K562 (cell line): ENCODE measurements at regions not wholly inside any gene's neighbourhood (a gene's known extent, or its start where the extent isn't known, plus 50 kb on each side); places are given as distances from the start of the nearest gene placed in this dataset.

Experiments
- CEBPG ChIP-seq, 3 experiments: fragments of 200-800 bp in 1 of 3; sonication (Bioruptor generic) in 1 of 3; sonication (generic) in 1 of 3; formaldehyde crosslinking in 1 of 3; IDR thresholded peaks in 2 of 3; conservative IDR thresholded peaks in 1 of 3; 2 replicates each; pipeline versions ENCODE4 v1.6.1 to v1.8.0; 2016 to 2022; ENCODE audit warnings: missing compliant biosample characterization in 2 of 3, missing genetic modification characterization in 2 of 3, mild to moderate bottlenecking in 1 of 3, missing genetic modification reagents in 1 of 3
- MYBL2 ChIP-seq, 2 experiments: fragments of 450-650 bp in 1 of 2; sonication (generic) in 1 of 2; formaldehyde crosslinking in 1 of 2; IDR thresholded peaks; 2 replicates each; pipeline versions ENCODE4 v1.6.1 to v1.8.1; 2017 to 2022; ENCODE audit warnings: borderline replicate concordance in 1 of 2, inconsistent platforms in 1 of 2, low read depth in 1 of 2, mild to moderate bottlenecking in 1 of 2, missing genetic modification reagents in 1 of 2, moderate library complexity in 1 of 2
- NCOR1 ChIP-seq: fragments of 450-650 bp; IDR thresholded peaks from 2 replicates; pipeline ENCODE4 v1.6.1; 2016; ENCODE audit warnings: mild to moderate bottlenecking, moderate library complexity
- NELFE ChIP-seq: IDR thresholded peaks from 2 replicates; pipeline ENCODE4 v1.6.1; 2011; ENCODE audit warnings: mild to moderate bottlenecking; ENCODE audit not compliant: insufficient read depth, insufficient read length
- POLR3A ChIP-seq: IDR thresholded peaks from 2 replicates; pipeline ENCODE4 v1.6.1; 2011; ENCODE audit warnings: borderline replicate concordance, mild to moderate bottlenecking, moderate library complexity; ENCODE audit not compliant: insufficient read length, insufficient read depth; ENCODE audit errors: extremely low read depth
- SAFB ChIP-seq: fragments of 200-400 bp; formaldehyde crosslinking; IDR thresholded peaks from 2 replicates; pipeline ENCODE4 v1.6.1; 2017; ENCODE audit warnings: low read depth, low read length, borderline replicate concordance
- ZFP36 ChIP-seq: fragments of 150-350 bp; IDR thresholded peaks from 2 replicates; pipeline ENCODE4 v1.6.1; 2018; ENCODE audit warnings: low read length, low read depth; ENCODE audit not compliant: partially characterized antibody
- ZNF282 ChIP-seq: sonication (generic); formaldehyde crosslinking; IDR thresholded peaks from 2 replicates; pipeline ENCODE4 v1.8.1; 2023; ENCODE audit warnings: missing genetic modification reagents
- ZNF518B ChIP-seq: fragments of 250-450 bp; sonication (Bioruptor Pico); IDR thresholded peaks from 2 replicates; pipeline ENCODE4 v1.5.0; 2021; ENCODE audit warnings: mild to moderate bottlenecking, moderate library complexity
- ZNF668 ChIP-seq: fragments of 250-450 bp; sonication (Bioruptor Pico); IDR thresholded peaks from 2 replicates; pipeline ENCODE4 v1.8.0; 2022; ENCODE audit warnings: mild to moderate bottlenecking, inconsistent platforms
- TF ChIP-seq, protein P1 (sequence below): fragments of 450-650 bp; IDR thresholded peaks from 2 replicates; pipeline ENCODE4 v1.6.1; 2016; ENCODE audit warnings: low read depth

DNA sequence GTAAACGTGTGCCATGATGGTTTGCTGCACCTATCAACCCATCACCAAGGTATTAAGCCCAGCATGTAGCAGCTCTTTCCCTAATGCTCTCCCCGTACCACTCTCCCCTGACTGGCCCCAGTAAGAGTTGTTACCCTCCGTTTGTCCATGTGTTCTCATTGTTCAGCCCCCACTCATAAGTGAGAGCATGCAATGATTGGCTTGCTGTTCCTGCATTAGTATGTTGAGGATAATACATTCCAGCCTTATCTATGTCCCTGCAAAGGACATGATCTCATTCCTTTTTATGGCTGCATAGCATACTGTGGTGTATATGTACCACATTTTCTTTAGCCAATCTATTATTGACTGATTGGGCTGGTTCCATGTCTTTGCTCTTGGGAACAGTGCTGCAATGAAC lies 1294.9 kb upstream of the CDH8 start (continued):
- TF ChIP-seq, protein P1, sequence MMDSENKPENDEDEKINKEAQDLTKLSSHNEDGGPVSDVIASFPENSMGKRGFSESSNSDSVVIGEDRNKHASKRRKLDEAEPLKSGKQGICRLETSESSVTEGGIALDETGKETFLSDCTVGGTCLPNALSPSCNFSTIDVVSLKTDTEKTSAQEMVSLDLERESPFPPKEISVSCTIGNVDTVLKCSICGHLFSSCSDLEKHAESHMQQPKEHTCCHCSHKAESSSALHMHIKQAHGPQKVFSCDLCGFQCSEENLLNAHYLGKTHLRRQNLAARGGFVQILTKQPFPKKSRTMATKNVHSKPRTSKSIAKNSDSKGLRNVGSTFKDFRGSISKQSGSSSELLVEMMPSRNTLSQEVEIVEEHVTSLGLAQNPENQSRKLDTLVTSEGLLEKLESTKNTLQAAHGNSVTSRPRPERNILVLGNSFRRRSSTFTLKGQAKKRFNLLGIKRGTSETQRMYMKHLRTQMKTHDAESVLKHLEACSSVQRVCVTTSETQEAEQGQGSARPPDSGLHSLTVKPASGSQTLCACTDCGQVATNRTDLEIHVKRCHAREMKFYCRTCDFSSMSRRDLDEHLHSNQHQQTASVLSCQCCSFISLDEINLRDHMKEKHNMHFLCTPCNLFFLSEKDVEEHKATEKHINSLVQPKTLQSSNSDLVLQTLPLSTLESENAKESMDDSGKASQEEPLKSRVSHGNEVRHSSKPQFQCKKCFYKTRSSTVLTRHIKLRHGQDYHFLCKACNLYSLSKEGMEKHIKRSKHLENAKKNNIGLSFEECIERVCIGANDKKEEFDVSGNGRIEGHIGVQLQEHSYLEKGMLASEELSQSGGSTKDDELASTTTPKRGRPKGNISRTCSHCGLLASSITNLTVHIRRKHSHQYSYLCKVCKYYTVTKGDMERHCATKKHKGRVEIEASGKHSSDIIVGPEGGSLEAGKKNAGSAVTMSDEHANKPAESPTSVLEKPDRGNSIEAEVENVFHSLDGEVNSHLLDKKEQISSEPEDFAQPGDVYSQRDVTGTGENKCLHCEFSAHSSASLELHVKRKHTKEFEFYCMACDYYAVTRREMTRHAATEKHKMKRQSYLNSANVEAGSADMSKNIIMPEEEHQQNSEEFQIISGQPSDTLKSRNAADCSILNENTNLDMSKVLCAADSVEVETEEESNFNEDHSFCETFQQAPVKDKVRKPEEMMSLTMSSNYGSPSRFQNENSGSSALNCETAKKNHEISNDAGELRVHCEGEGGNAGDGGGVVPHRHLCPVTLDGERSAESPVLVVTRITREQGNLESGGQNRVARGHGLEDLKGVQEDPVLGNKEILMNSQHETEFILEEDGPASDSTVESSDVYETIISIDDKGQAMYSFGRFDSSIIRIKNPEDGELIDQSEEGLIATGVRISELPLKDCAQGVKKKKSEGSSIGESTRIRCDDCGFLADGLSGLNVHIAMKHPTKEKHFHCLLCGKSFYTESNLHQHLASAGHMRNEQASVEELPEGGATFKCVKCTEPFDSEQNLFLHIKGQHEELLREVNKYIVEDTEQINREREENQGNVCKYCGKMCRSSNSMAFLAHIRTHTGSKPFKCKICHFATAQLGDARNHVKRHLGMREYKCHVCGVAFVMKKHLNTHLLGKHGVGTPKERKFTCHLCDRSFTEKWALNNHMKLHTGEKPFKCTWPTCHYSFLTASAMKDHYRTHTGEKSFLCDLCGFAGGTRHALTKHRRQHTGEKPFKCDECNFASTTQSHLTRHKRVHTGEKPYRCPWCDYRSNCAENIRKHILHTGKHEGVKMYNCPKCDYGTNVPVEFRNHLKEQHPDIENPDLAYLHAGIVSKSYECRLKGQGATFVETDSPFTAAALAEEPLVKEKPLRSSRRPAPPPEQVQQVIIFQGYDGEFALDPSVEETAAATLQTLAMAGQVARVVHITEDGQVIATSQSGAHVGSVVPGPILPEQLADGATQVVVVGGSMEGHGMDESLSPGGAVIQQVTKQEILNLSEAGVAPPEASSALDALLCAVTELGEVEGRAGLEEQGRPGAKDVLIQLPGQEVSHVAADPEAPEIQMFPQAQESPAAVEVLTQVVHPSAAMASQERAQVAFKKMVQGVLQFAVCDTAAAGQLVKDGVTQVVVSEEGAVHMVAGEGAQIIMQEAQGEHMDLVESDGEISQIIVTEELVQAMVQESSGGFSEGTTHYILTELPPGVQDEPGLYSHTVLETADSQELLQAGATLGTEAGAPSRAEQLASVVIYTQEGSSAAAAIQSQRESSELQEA: no peak
- no peak for TF ChIP-seq ZNF282 (CRISPR knock-in tag)
- TF ChIP-seq ZNF668 (CRISPR knock-in tag): no peak
- no peak for TF ChIP-seq MYBL2 (IDR thresholded peaks at IDR 0.05; ENCODE audit: low read depth)
- TF ChIP-seq MYBL2 (CRISPR knock-in tag; IDR thresholded peaks at IDR 0.05; ENCODE audit: borderline replicate concordance): no peak
- TF ChIP-seq SAFB: no peak
- no peak for TF ChIP-seq NELFE
- TF ChIP-seq NCOR1: no peak
- TF ChIP-seq CEBPG (CRISPR knock-in tag; IDR thresholded peaks at IDR 0.05): no peak
- TF ChIP-seq CEBPG (tag; conservative IDR thresholded peaks at IDR 0.05 in 1 of 2, IDR thresholded peaks at IDR 0.05 in 1 of 2): no peak
- TF ChIP-seq POLR3A: no peak
- no peak for TF ChIP-seq ZFP36
- TF ChIP-seq ZNF518B: no peak
